HG02610 (cell line): ENCODE measurements at regions not wholly inside any gene's neighbourhood (a gene's known extent, or its start where the extent isn't known, plus 50 kb on each side); places are given as distances from the start of the nearest gene placed in this dataset.

Experiments used
- ATAC-seq: cut with Tn5 transposase; IDR thresholded peaks from one replicate; pipeline ENCODE4 v1.9.1; 2021; ENCODE audit warnings: mild to moderate bottlenecking, moderate library complexity; ENCODE audit not compliant: unreplicated experiment

DNA sequence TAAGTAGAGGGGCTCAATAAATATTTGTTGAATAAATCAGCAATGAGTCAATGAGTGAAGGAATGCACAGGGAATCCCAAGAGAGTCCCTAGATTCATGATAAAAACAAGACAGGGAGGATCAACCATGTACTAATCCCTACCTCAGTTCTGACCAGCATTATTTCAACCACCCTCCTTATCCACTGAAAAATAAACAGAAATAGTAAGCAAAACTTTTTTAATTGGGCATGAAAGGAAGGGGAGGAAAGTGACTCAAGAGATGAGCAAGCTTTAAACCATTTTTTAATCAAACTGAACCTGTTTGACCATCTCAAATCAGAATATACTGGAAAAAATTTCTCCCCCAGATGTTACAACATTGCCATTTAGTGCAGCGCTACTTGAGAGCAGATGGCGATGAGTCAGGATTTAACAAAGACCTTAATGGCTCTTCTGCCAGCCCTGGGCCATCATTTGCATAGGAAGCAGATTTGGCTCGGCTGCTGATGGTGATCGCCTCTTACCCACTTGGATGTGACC lies 194.8 kb upstream of the SLC30A5 start:
- no peak for ATAC-seq

GRCh38 chr5:68911840-68912690 lies 181.7 kb upstream of the SLC30A5 start:
- no peak for ATAC-seq

DNA sequence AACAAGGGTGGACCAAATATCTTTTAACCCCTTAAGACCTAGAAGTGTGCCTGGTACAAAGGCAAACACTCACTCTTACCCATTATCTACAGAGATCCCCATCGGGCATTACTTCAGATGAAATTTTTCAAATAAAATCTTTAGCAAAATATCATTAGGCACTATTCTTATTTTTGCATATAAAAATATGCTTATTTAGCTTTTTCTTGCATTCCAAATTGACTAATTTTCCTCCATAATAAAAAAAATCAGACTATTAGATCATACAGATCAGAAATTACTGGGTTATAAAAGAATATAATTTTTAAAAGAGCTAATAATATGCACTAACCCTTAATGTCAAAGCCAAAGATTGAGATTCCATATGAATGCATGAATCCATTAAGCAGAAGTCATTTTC lies 178.7 kb upstream of the SLC30A5 start:
- ATAC-seq = no peak

GRCh38 chr5:68918306-68918705 lies 175.5 kb upstream of the SLC30A5 start:
- ATAC-seq = no peak

- no peak for ATAC-seq
Measured at GRCh38 chr5:68919988-68920490, 173.8 kb upstream of the SLC30A5 start.

DNA sequence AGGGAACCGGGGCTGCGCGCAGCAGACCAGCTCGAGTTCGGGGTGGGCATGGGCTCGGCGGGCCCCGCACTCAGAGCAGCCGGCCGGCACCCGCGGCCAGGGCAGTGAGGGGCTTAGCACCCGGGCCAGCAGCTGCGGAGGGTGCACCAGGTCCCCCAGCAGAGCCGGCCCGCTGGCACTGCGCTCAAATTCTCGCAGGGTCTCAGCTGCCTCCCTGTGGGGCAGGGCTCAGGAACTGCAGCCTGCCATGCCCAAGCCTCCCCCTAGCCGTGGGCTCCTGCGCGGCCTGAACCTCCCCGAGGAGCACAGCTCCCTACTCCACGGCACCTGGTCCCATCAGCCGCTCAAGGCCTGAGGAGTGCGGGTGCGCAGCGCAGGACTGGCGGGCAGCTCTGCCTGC lies 172.9 kb upstream of the SLC30A5 start:
- no peak for ATAC-seq

DNA sequence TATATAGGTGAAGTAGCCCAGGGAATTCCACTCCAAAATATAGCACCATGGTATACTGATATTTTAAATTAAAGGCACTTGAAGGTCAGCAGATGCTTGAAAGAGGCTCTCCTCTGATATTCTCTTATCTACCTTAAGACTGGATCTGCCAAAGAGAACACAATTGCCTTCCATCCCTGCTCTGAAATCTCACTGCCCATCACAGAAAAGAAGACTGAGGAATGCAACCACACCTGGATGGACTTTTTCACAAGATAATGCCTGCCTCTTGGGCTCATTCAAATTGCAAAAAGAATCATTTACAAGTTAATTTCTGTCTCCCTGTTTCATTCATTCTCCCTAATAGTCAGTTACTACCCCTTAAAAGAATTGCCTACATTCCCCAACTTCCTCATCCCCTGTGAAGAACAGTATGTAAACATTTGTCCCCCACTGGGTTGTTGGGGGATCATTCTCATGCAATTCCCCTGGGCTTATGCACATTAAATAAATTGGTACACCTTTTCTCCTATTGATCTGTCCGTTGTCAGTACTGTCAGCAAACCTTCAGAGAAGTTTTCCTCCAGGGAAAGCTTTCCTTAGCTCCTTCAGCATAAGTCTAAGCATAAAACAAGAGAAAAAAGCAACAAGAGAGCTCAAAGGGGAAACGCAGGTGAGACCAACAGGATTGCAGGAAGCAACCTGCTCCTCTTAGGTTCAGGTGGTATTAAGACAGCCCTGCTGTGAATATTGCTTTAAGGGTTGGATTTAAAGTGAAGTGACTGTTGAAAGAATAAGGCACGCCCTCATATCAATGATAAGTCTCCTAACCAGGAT lies 171.4 kb upstream of the SLC30A5 start:
- ATAC-seq = no peak

GRCh38 chr5:68924481-68925145 lies 169.2 kb upstream of the SLC30A5 start:
- no peak for ATAC-seq

DNA sequence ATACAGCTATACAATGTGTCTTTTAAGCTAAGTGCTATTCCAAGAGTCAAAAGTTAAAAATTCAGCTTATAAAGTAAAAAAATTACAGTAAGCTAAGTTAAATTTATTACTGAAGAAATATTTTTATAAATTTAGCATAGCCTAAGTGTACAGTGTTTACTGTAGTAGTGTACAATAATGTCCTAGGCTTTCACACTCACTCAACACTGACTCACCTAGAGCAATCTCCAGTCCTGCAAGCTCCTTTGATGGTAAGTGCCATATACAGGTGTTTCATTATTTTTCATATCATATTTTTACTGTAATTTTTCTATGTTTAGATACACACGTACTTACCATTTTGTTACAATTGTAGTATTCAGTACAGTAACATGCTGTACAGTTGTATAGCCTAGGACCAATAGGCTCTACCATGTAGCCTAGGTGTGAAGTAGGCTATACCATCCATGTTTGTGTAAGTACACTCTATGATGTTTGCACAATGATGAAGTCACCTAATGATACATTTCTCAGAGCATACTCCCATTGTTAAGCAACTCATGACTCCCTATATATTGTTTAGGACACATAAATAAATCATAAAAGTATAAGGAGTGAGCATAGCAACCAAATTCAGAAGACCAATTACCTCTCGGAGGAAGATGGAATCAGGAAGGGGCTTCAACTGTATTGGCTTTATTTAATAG lies 165.1 kb upstream of the SLC30A5 start:
- ATAC-seq = no peak

DNA sequence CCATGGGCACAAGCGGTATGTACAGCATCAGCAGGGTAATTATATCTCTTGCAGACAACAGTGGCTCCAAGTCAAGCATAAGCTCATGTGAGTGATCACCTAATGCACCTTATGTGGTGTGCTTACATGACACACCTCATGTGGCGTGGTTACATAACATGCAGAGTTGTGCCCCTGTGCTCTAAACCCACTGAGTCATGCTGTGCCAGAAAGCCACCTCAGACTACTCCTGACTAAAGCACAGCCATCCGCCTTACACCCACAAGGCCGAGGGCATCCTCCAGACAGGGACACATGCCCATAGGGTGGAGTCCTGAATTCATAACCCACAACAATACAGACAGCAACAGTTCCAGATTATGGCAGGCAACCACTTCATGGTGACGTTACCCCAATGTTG lies 163.7 kb upstream of the SLC30A5 start:
- no peak for ATAC-seq

DNA sequence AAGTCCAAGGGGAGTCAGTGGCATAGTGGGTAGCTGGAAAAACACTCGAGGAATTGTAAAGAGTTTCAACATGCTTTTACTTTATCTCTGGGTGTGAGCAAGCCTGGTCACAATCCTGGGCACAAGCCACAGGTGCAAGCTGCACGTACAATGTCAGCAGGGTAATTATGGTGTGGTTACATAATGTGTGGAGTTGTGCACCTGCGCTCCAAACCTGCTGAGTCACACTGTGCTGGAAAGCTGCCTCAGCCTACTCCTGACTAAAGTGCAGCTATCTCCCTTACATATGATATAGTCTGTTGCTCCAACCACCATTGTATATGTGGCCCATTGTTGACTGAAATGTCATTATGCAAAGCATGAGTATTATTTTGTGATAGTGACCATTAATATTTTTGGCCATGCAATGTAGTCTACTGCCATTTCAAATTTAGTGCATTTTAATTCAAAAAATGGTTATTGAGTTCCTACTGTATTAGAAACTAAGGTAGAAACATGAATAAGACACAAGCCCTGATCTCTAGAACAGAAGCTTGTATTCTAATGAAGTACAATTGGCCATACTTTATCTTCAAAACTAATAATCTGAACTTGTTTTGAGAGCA lies 160.9 kb upstream of the SLC30A5 start:
- no peak for ATAC-seq

DNA sequence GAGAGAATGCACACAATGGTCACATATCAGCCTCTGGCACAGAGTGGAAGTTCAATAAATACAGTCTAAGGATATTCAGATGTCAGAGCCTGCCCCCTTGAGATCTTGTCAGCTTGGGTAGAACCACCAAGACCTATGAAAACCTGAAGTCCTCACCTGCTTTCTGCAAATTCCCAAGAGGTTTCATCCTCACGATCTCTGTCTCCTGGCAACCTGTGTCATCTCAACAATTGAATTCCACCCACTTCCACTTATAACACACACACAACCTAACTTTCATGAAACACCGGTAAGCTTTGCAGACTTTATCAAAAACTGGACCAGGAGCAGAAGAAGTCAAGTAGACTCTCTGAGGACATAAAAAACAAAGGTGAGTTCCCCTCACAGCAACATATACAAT lies 151.6 kb upstream of the SLC30A5 start:
- ATAC-seq = no peak

- no peak for ATAC-seq
Measured at GRCh38 chr5:68946728-68947127, 147.1 kb upstream of the SLC30A5 start.

- ATAC-seq = no peak
Measured at GRCh38 chr5:68947986-68948385, 145.8 kb upstream of the SLC30A5 start.

GRCh38 chr5:68949256-68949655 lies 144.6 kb upstream of the SLC30A5 start:
- ATAC-seq = no peak

DNA sequence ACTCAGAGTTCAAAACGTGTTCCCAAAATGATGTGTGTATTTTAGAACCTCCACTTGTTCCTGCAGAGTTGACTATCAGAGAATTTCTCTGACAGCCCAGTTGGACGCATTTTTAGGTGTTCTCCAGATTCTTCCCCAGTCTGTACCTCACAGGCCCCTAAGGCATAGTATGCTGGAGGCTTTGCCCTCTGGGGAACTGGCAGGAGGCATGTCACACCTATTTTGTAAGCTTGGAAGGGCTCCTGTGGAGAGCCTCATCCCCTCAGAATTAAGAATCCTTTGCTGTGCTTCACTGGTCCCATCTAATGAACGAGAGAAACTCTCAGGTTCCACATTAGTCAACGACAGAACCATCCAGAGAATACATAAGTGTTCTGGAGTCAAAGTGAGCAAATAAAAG lies 144.1 kb upstream of the SLC30A5 start:
- ATAC-seq = no peak

GRCh38 chr5:68950125-68950524 lies 143.7 kb upstream of the SLC30A5 start:
- no peak for ATAC-seq

GRCh38 chr5:68950930-68951329 lies 142.9 kb upstream of the SLC30A5 start:
- ATAC-seq = no peak

DNA sequence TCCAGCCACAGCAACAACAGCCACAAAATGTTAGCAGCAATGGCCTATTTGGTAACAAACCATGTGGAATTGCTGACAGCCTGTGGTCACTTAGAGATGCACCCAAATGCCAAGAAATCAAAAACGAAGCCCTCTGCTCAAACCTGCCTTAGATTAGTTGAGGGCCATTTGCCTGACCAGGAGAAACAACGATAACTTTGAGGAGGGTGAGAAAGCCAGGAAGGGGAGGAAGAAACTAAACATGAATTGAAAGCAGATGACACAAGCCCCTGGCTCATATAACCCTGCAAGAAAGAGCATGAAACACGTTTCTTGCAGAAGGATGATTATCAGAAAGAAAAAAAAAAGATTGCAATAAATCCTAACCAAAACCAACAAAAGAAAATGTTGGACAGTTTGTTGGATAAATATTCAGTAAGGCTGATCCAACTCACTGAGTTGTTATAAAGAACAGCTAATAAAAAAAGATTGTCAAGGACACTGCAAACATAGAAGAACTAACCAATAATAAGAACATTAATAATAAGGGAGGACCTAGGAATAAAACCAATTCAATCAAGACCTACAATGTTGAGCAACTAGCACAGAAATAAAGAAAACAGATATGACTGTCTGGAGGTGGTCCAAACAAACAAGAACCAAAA lies 140.5 kb upstream of the SLC30A5 start:
- no peak for ATAC-seq
